ENCODE measurements at regions not wholly inside any gene's neighbourhood (a gene's known extent, or its start where the extent isn't known, plus 50 kb on each side); places are given as distances from the start of the nearest gene placed in this dataset.
"Not testable (repeated sequence)": the region's sequence is repeated elsewhere in the genome, so short reads cannot be mapped to it uniquely, and the experiment has no call there.

- Histone ChIP-seq H3K27ac (ENCODE audit: low read depth, low read length) (no peak overlapping the region), H3K27me3 (ENCODE audit: control insufficient read depth in 5 of 5, insufficient read depth in 4 of 5, low read length in 5 of 5) (no peaks in the 10 kb centered on the region), H3K4me3 (ENCODE audit: low read depth in 1 of 5, low read length in 5 of 5) (no peak overlapping the region), H3K4me1 (ENCODE audit: control insufficient read depth in 5 of 5, insufficient read depth in 5 of 5, low read length in 5 of 5) (peaks cover 0 to 6% (median 3%) of the 10 kb centered on the region in 5 donors), H3K36me3 (ENCODE audit: control insufficient read depth in 5 of 5, insufficient read depth in 5 of 5, low read length in 5 of 5) (no peaks in the 10 kb centered on the region), H3K9me3 (ENCODE audit: control insufficient read depth in 5 of 5, low read length in 5 of 5) (no peaks in the 10 kb centered on the region), H3K9ac (ENCODE audit: low read length in 5 of 5) (no peak overlapping the region)
These were observed 700.2 kb upstream of the PCDH20 start for GRCh38 chr13:62115831-62116230.

GRCh38 chr13:62113179-62113578 is 697.5 kb upstream of the PCDH20 start:
- no peak overlapping the region for H3K4me3 ChIP-seq (ENCODE audit: low read depth in 1 of 5, low read length in 5 of 5)
- H3K36me3 ChIP-seq (ENCODE audit: control insufficient read depth in 5 of 5, insufficient read depth in 5 of 5, low read length in 5 of 5): no peaks in the 10 kb centered on the region
- H3K27me3 ChIP-seq (ENCODE audit: control insufficient read depth in 5 of 5, insufficient read depth in 4 of 5, low read length in 5 of 5): no peaks in the 10 kb centered on the region
- H3K4me1 ChIP-seq (ENCODE audit: control insufficient read depth in 5 of 5, insufficient read depth in 5 of 5, low read length in 5 of 5): no peaks in the 10 kb centered on the region
- no peaks in the 10 kb centered on the region for H3K9me3 ChIP-seq (ENCODE audit: control insufficient read depth in 5 of 5, low read length in 5 of 5)
- no peak overlapping the region for H3K27ac ChIP-seq (ENCODE audit: low read depth, low read length)
- no peak overlapping the region for H3K9ac ChIP-seq (ENCODE audit: low read length in 5 of 5)

- Histone ChIP-seq H3K4me3 (ENCODE audit: low read depth in 1 of 5, low read length in 5 of 5) (no peak overlapping the region), H3K27ac (ENCODE audit: low read depth, low read length) (no peak overlapping the region), H3K9me3 (ENCODE audit: control insufficient read depth in 5 of 5, low read length in 5 of 5) (no peaks in the 10 kb centered on the region), H3K27me3 (ENCODE audit: control insufficient read depth in 5 of 5, insufficient read depth in 4 of 5, low read length in 5 of 5) (no peaks in the 10 kb centered on the region), H3K36me3 (ENCODE audit: control insufficient read depth in 5 of 5, insufficient read depth in 5 of 5, low read length in 5 of 5) (no peaks in the 10 kb centered on the region), H3K9ac (ENCODE audit: low read length in 5 of 5) (no peak overlapping the region), H3K4me1 (ENCODE audit: control insufficient read depth in 5 of 5, insufficient read depth in 5 of 5, low read length in 5 of 5) (no peaks in the 10 kb centered on the region)
These were observed 694.4 kb upstream of the PCDH20 start for GRCh38 chr13:62110079-62110478.

GRCh38 chr13:62104136-62104535 is 688.5 kb upstream of the PCDH20 start:
- H3K4me3 ChIP-seq (ENCODE audit: low read depth in 1 of 5, low read length in 5 of 5); H3K27me3 ChIP-seq (ENCODE audit: control insufficient read depth in 5 of 5, insufficient read depth in 4 of 5, low read length in 5 of 5); H3K27ac ChIP-seq (ENCODE audit: low read depth, low read length); H3K9me3 ChIP-seq (ENCODE audit: control insufficient read depth in 5 of 5, low read length in 5 of 5); H3K9ac ChIP-seq (ENCODE audit: low read length in 5 of 5); H3K36me3 ChIP-seq (ENCODE audit: control insufficient read depth in 5 of 5, insufficient read depth in 5 of 5, low read length in 5 of 5); H3K4me1 ChIP-seq (ENCODE audit: control insufficient read depth in 5 of 5, insufficient read depth in 5 of 5, low read length in 5 of 5): not testable (repeated sequence)

GRCh38 chr13:62096652-62097051 is 681.0 kb upstream of the PCDH20 start:
- Histone ChIP-seq H3K4me1 (ENCODE audit: control insufficient read depth in 5 of 5, insufficient read depth in 5 of 5, low read length in 5 of 5) (peaks cover 0 to 7% (median 0%) of the 10 kb centered on the region in 5 donors), H3K36me3 (ENCODE audit: control insufficient read depth in 5 of 5, insufficient read depth in 5 of 5, low read length in 5 of 5) (no peaks in the 10 kb centered on the region), H3K4me3 (ENCODE audit: low read depth in 1 of 5, low read length in 5 of 5) (no peak overlapping the region), H3K9me3 (ENCODE audit: control insufficient read depth in 5 of 5, low read length in 5 of 5) (peaks cover 0 to 5% (median 0%) of the 10 kb centered on the region in 5 donors), H3K27ac (ENCODE audit: low read depth, low read length) (no peak overlapping the region), H3K27me3 (ENCODE audit: control insufficient read depth in 5 of 5, insufficient read depth in 4 of 5, low read length in 5 of 5) (no peaks in the 10 kb centered on the region), H3K9ac (ENCODE audit: low read length in 5 of 5) (no peak overlapping the region)

GRCh38 chr13:62094932-62095331 is 679.3 kb upstream of the PCDH20 start:
- peaks cover 0 to 7% (median 0%) of the 10 kb centered on the region in 5 donors for H3K4me1 ChIP-seq (ENCODE audit: control insufficient read depth in 5 of 5, insufficient read depth in 5 of 5, low read length in 5 of 5)
- H3K27ac ChIP-seq (ENCODE audit: low read depth, low read length): no peak overlapping the region
- peaks cover 0 to 2% (median 0%) of the 10 kb centered on the region in 5 donors for H3K9me3 ChIP-seq (ENCODE audit: control insufficient read depth in 5 of 5, low read length in 5 of 5)
- no peaks in the 10 kb centered on the region for H3K27me3 ChIP-seq (ENCODE audit: control insufficient read depth in 5 of 5, insufficient read depth in 4 of 5, low read length in 5 of 5)
- no peaks in the 10 kb centered on the region for H3K36me3 ChIP-seq (ENCODE audit: control insufficient read depth in 5 of 5, insufficient read depth in 5 of 5, low read length in 5 of 5)
- H3K4me3 ChIP-seq (ENCODE audit: low read depth in 1 of 5, low read length in 5 of 5): no peak overlapping the region
- H3K9ac ChIP-seq (ENCODE audit: low read length in 5 of 5): no peak overlapping the region

GRCh38 chr13:62093984-62094780 is 678.5 kb upstream of the PCDH20 start:
- no peak overlapping the region for H3K9ac ChIP-seq (ENCODE audit: low read length in 5 of 5)
- H3K9me3 ChIP-seq (ENCODE audit: control insufficient read depth in 5 of 5, low read length in 5 of 5): no peaks in the 10 kb centered on the region
- no peak overlapping the region for H3K4me3 ChIP-seq (ENCODE audit: low read depth in 1 of 5, low read length in 5 of 5)
- H3K4me1 ChIP-seq (ENCODE audit: control insufficient read depth in 5 of 5, insufficient read depth in 5 of 5, low read length in 5 of 5): peaks cover 0 to 7% (median 0%) of the 10 kb centered on the region in 5 donors
- H3K27ac ChIP-seq (ENCODE audit: low read depth, low read length): no peak overlapping the region
- H3K36me3 ChIP-seq (ENCODE audit: control insufficient read depth in 5 of 5, insufficient read depth in 5 of 5, low read length in 5 of 5): no peaks in the 10 kb centered on the region
- H3K27me3 ChIP-seq (ENCODE audit: control insufficient read depth in 5 of 5, insufficient read depth in 4 of 5, low read length in 5 of 5): no peaks in the 10 kb centered on the region

GRCh38 chr13:62092949-62093348 is 677.3 kb upstream of the PCDH20 start:
- peaks cover 0 to 7% (median 0%) of the 10 kb centered on the region in 5 donors for H3K4me1 ChIP-seq (ENCODE audit: control insufficient read depth in 5 of 5, insufficient read depth in 5 of 5, low read length in 5 of 5)
- no peak overlapping the region for H3K9ac ChIP-seq (ENCODE audit: low read length in 5 of 5)
- no peak overlapping the region for H3K27ac ChIP-seq (ENCODE audit: low read depth, low read length)
- H3K9me3 ChIP-seq (ENCODE audit: control insufficient read depth in 5 of 5, low read length in 5 of 5): no peaks in the 10 kb centered on the region
- H3K4me3 ChIP-seq (ENCODE audit: low read depth in 1 of 5, low read length in 5 of 5): no peak overlapping the region
- no peaks in the 10 kb centered on the region for H3K27me3 ChIP-seq (ENCODE audit: control insufficient read depth in 5 of 5, insufficient read depth in 4 of 5, low read length in 5 of 5)
- no peaks in the 10 kb centered on the region for H3K36me3 ChIP-seq (ENCODE audit: control insufficient read depth in 5 of 5, insufficient read depth in 5 of 5, low read length in 5 of 5)

GRCh38 chr13:62092536-62092935 is 676.9 kb upstream of the PCDH20 start:
- peaks cover 0 to 7% (median 0%) of the 10 kb centered on the region in 5 donors for H3K4me1 ChIP-seq (ENCODE audit: control insufficient read depth in 5 of 5, insufficient read depth in 5 of 5, low read length in 5 of 5)
- no peaks in the 10 kb centered on the region for H3K9me3 ChIP-seq (ENCODE audit: control insufficient read depth in 5 of 5, low read length in 5 of 5)
- no peak overlapping the region for H3K27ac ChIP-seq (ENCODE audit: low read depth, low read length)
- no peak overlapping the region for H3K9ac ChIP-seq (ENCODE audit: low read length in 5 of 5)
- no peaks in the 10 kb centered on the region for H3K27me3 ChIP-seq (ENCODE audit: control insufficient read depth in 5 of 5, insufficient read depth in 4 of 5, low read length in 5 of 5)
- no peak overlapping the region for H3K4me3 ChIP-seq (ENCODE audit: low read depth in 1 of 5, low read length in 5 of 5)
- H3K36me3 ChIP-seq (ENCODE audit: control insufficient read depth in 5 of 5, insufficient read depth in 5 of 5, low read length in 5 of 5): no peaks in the 10 kb centered on the region

- no peaks in the 10 kb centered on the region for H3K27me3 ChIP-seq (ENCODE audit: control insufficient read depth in 5 of 5, insufficient read depth in 4 of 5, low read length in 5 of 5)
- H3K9me3 ChIP-seq (ENCODE audit: control insufficient read depth in 5 of 5, low read length in 5 of 5): no peaks in the 10 kb centered on the region
- no peaks in the 10 kb centered on the region for H3K36me3 ChIP-seq (ENCODE audit: control insufficient read depth in 5 of 5, insufficient read depth in 5 of 5, low read length in 5 of 5)
- H3K9ac ChIP-seq (ENCODE audit: low read length in 5 of 5): no peak overlapping the region
- no peak overlapping the region for H3K4me3 ChIP-seq (ENCODE audit: low read depth in 1 of 5, low read length in 5 of 5)
- H3K4me1 ChIP-seq (ENCODE audit: control insufficient read depth in 5 of 5, insufficient read depth in 5 of 5, low read length in 5 of 5): no peaks in the 10 kb centered on the region
- no peak overlapping the region for H3K27ac ChIP-seq (ENCODE audit: low read depth, low read length)
These were observed 672.5 kb upstream of the PCDH20 start for GRCh38 chr13:62088165-62088564.
